GM12873 (cell line): ENCODE measurements at regions not wholly inside any gene's neighbourhood (a gene's known extent, or its start where the extent isn't known, plus 50 kb on each side); places are given as distances from the start of the nearest gene placed in this dataset.

Experiments
- CTCF ChIP-seq: IDR thresholded peaks from 2 replicates; pipeline ENCODE4 v1.5.1; 2012; ENCODE audit warnings: low read depth, mild to moderate bottlenecking, moderate library complexity, low read length, control low read depth; ENCODE audit not compliant: insufficient read depth; ENCODE audit errors: missing control alignments

GRCh38 chr15:70484993-70485392, 278.4 kb downstream of the UACA start:
- no peak for TF ChIP-seq CTCF

GRCh38 chr15:70483513-70483912, 279.8 kb downstream of the UACA start:
- no peak for TF ChIP-seq CTCF

GRCh38 chr15:70480196-70480856, 283.0 kb downstream of the UACA start:
- TF ChIP-seq CTCF, result no peak

- TF ChIP-seq CTCF, result no peak
Measured at GRCh38 chr15:70479785-70480184, 283.6 kb downstream of the UACA start.

GRCh38 chr15:70479056-70479455, 284.3 kb downstream of the UACA start:
- no peak for TF ChIP-seq CTCF

- no peak for TF ChIP-seq CTCF
Measured at GRCh38 chr15:70478251-70478990, 284.9 kb downstream of the UACA start.

- TF ChIP-seq CTCF, result no peak
Measured at GRCh38 chr15:70477750-70478250, 285.6 kb downstream of the UACA start.
